Neuronal stem cell (in vitro differentiated cells): ENCODE measurements at regions not wholly inside any gene's neighbourhood (a gene's known extent, or its start where the extent isn't known, plus 50 kb on each side); places are given as distances from the start of the nearest gene placed in this dataset.
A peak's percentile ranks its signal among the peaks of the same experiment; 100 is the strongest.

ENCODE experiments used
- DNase-seq: peaks from one replicate; pipeline ENCODE4 v3.0.0-alpha.2; 2013; ENCODE audit warnings: low spot score
- H2AFZ ChIP-seq: one replicate; pipeline ENCODE4 v1.6.1; 2013; ENCODE audit warnings: mild to moderate bottlenecking, low read length, inconsistent platforms
- H2AK5ac ChIP-seq: 2 replicates; pipeline ENCODE4 v1.6.1; 2013; ENCODE audit warnings: low read depth, mild to moderate bottlenecking, inconsistent platforms, low read length, moderate library complexity, mixed read lengths
- H2BK120ac ChIP-seq: 2 replicates; pipeline ENCODE4 v1.6.1; 2013; ENCODE audit warnings: low read depth, mild to moderate bottlenecking, inconsistent platforms, low read length, moderate library complexity, mixed read lengths
- H2BK12ac ChIP-seq: one replicate; pipeline ENCODE4 v1.6.1; 2013; ENCODE audit warnings: low read length, inconsistent platforms
- H2BK15ac ChIP-seq: 2 replicates; pipeline ENCODE4 v1.6.1; 2013; ENCODE audit warnings: mild to moderate bottlenecking, low read length, inconsistent platforms, mixed read lengths
- H2BK5ac ChIP-seq: one replicate; pipeline ENCODE4 v1.6.1; 2013; ENCODE audit warnings: inconsistent platforms, mild to moderate bottlenecking, low read length, moderate library complexity
- H3K14ac ChIP-seq: one replicate; pipeline ENCODE4 v1.6.1; 2013; ENCODE audit warnings: low read length, inconsistent platforms
- H3K18ac ChIP-seq: 2 replicates; pipeline ENCODE4 v1.6.1; 2013; ENCODE audit warnings: low read length, inconsistent platforms
- H3K23ac ChIP-seq: 2 replicates; pipeline ENCODE4 v1.6.1; 2013; ENCODE audit warnings: low read depth, mild to moderate bottlenecking, mixed read lengths, low read length, inconsistent platforms; ENCODE audit not compliant: poor library complexity
- H3K27ac ChIP-seq: replicated peaks from 3 replicates; pipeline ENCODE4 v1.5.1; 2013; ENCODE audit warnings: low read length, inconsistent platforms
- H3K27me3 ChIP-seq, 3 experiments: 2 replicates each; pipeline ENCODE4 v1.6.1; 2013; ENCODE audit warnings: low read length in 3 of 3, mild to moderate bottlenecking in 2 of 3, inconsistent platforms in 1 of 3, low read depth in 1 of 3, mixed read lengths in 1 of 3, moderate library complexity in 1 of 3; ENCODE audit not compliant: control insufficient read depth in 3 of 3, insufficient read depth in 3 of 3
- H3K36me3 ChIP-seq, 2 donors: replicated peaks in 1 of 2; 2 replicates each; pipeline ENCODE4 v1.6.1; 2013; ENCODE audit warnings: low read length in 2 of 2; ENCODE audit not compliant: control insufficient read depth in 2 of 2, insufficient read depth in 2 of 2
- H3K4ac ChIP-seq: 2 replicates; pipeline ENCODE4 v1.6.1; 2013; ENCODE audit warnings: inconsistent platforms, mild to moderate bottlenecking, low read length, moderate library complexity
- H3K4me1 ChIP-seq, 2 donors: 1 replicate in 1 of 2; 2 replicates in 1 of 2; pipeline ENCODE4 v1.6.1; 2013; ENCODE audit warnings: low read length in 2 of 2, low read depth in 1 of 2; ENCODE audit not compliant: control insufficient read depth in 2 of 2, insufficient read depth in 1 of 2
- H3K4me2 ChIP-seq: one replicate; pipeline ENCODE4 v1.6.1; 2013; ENCODE audit warnings: mild to moderate bottlenecking, low read length, inconsistent platforms; ENCODE audit not compliant: insufficient read depth, poor library complexity, severe bottlenecking
- H3K4me3 ChIP-seq, 2 donors: 2 replicates each; pipeline ENCODE4 v1.5.1; 2013; ENCODE audit warnings: low read length in 2 of 2, mild to moderate bottlenecking in 2 of 2, inconsistent platforms in 1 of 2, moderate library complexity in 1 of 2
- H3K79me1 ChIP-seq: one replicate; pipeline ENCODE4 v1.6.1; 2013; ENCODE audit warnings: low read depth, mild to moderate bottlenecking, inconsistent platforms, low read length, moderate library complexity
- H3K9ac ChIP-seq: one replicate; pipeline ENCODE4 v1.6.1; 2013; ENCODE audit warnings: mild to moderate bottlenecking, low read depth, low read length, inconsistent platforms; ENCODE audit not compliant: poor library complexity
- H3K9me3 ChIP-seq, 2 donors: replicated peaks in 1 of 2; 2 replicates each; pipeline versions ENCODE3 to v1.6.1; 2013; ENCODE audit warnings: low read length in 2 of 2, mild to moderate bottlenecking in 2 of 2, inconsistent platforms in 1 of 2, low read depth in 1 of 2, mixed read lengths in 1 of 2, moderate library complexity in 1 of 2; ENCODE audit not compliant: control insufficient read depth in 2 of 2, insufficient read depth in 1 of 2
- H4K8ac ChIP-seq: one replicate; pipeline ENCODE4 v1.6.1; 2013; ENCODE audit warnings: low read depth, mild to moderate bottlenecking, inconsistent platforms, low read length, moderate library complexity
- H4K91ac ChIP-seq: one replicate; pipeline ENCODE4 v1.6.1; 2013; ENCODE audit warnings: low read length, low read depth, mild to moderate bottlenecking, inconsistent platforms; ENCODE audit not compliant: poor library complexity
- WGBS, 2 donors: extraction: QIAGEN DNeasy Blood & Tissue Kit; methylation state at CpG; one replicate each; pipeline ENCODE4 v1.1.7; 2013; ENCODE audit warnings: missing lambda C conversion rate in 2 of 2, mixed read lengths in 1 of 2; ENCODE audit not compliant: insufficient read length in 2 of 2, insufficient replicate concordance in 1 of 2; ENCODE audit errors: extremely low coverage in 2 of 2; 5-methylcytosine and 5-hydroxymethylcytosine counted together

GRCh38 chr2:12314127-12314760, 402.5 kb upstream of the TRIB2 start:
- H3K14ac ChIP-seq = no peak overlapping the region
- H3K4ac ChIP-seq = no peak overlapping the region
- no peak overlapping the region for H2AK5ac ChIP-seq
- H2AFZ ChIP-seq = peak overlapping the region; percentile 75
- no peak overlapping the region for H2BK120ac ChIP-seq
- DNase-seq = no peak
- no peak overlapping the region for H3K23ac ChIP-seq
- H3K4me1 ChIP-seq = peaks cover 11 to 18% of the 10 kb centered on the region in 2 donors
- H3K27me3 ChIP-seq = no peaks in the 10 kb centered on the region
- H2BK5ac ChIP-seq = no peak overlapping the region
- H2BK15ac ChIP-seq = no peak overlapping the region
- no peak overlapping the region for H3K27ac ChIP-seq
- no peak overlapping the region for H2BK12ac ChIP-seq
- no CpG with 5 or more reads among the region's 8 CpGs for WGBS, 2 donors
- no peak overlapping the region for H3K18ac ChIP-seq
- no peaks in the 10 kb centered on the region for H3K79me1 ChIP-seq
- no peak overlapping the region for H4K8ac ChIP-seq
- H4K91ac ChIP-seq = no peak overlapping the region
- H3K36me3 ChIP-seq = no peaks in the 10 kb centered on the region
- H3K4me2 ChIP-seq = no peak overlapping the region
- H3K9me3 ChIP-seq = peaks cover 0 to 5% of the 10 kb centered on the region in 2 donors
- no peak overlapping the region for H3K9ac ChIP-seq
- H3K4me3 ChIP-seq = no peak overlapping the region

GRCh38 chr2:12315224-12315623, 401.5 kb upstream of the TRIB2 start:
- Histone ChIP-seq H3K4me2 (no peak overlapping the region), H3K4ac (no peak overlapping the region), H2BK12ac (no peak overlapping the region), H2AFZ (no peak overlapping the region), H4K8ac (no peak overlapping the region), H2BK5ac (no peak overlapping the region), H3K9me3 (peaks cover 0 to 5% of the 10 kb centered on the region in 2 donors), H3K14ac (no peak overlapping the region), H2BK15ac (no peak overlapping the region), H3K27ac (no peak overlapping the region), H3K79me1 (no peaks in the 10 kb centered on the region), H3K18ac (no peak overlapping the region), H2AK5ac (no peak overlapping the region), H3K27me3 (no peaks in the 10 kb centered on the region), H3K4me1 (peaks cover 11 to 18% of the 10 kb centered on the region in 2 donors), H4K91ac (no peak overlapping the region), H3K4me3 (no peak overlapping the region), H2BK120ac (no peak overlapping the region), H3K9ac (no peak overlapping the region), H3K36me3 (no peaks in the 10 kb centered on the region), H3K23ac (no peak overlapping the region)
- WGBS, 2 donors = no CpG with 5 or more reads among the region's 3 CpGs
- no peak for DNase-seq

- no CpG with 5 or more reads among the region's 3 CpGs for WGBS, 2 donors
- Histone ChIP-seq H3K4me3 (no peak overlapping the region), H3K4me1 (peaks cover 11 to 18% of the 10 kb centered on the region in 2 donors), H2BK5ac (no peak overlapping the region), H4K8ac (no peak overlapping the region), H3K4ac (no peak overlapping the region), H3K36me3 (no peaks in the 10 kb centered on the region), H2BK120ac (no peak overlapping the region), H3K23ac (no peak overlapping the region), H3K9ac (no peak overlapping the region), H2AK5ac (no peak overlapping the region), H3K27ac (no peak overlapping the region), H3K14ac (no peak overlapping the region), H2BK12ac (no peak overlapping the region), H4K91ac (no peak overlapping the region), H3K27me3 (no peaks in the 10 kb centered on the region), H3K79me1 (no peaks in the 10 kb centered on the region), H3K9me3 (peaks cover 0 to 5% of the 10 kb centered on the region in 2 donors), H3K18ac (no peak overlapping the region), H3K4me2 (no peak overlapping the region), H2BK15ac (no peak overlapping the region), H2AFZ (no peak overlapping the region)
- DNase-seq = no peak
Observed at GRCh38 chr2:12316476-12316875, 400.3 kb upstream of the TRIB2 start.

- peaks cover 0 to 5% of the 10 kb centered on the region in 2 donors for H3K9me3 ChIP-seq
- no CpG with 5 or more reads among the region's 3 CpGs for WGBS, 2 donors
- H2AFZ ChIP-seq = no peak overlapping the region
- no peak overlapping the region for H2BK15ac ChIP-seq
- no peak overlapping the region for H4K91ac ChIP-seq
- H2AK5ac ChIP-seq = no peak overlapping the region
- H3K27ac ChIP-seq = no peak overlapping the region
- no peak overlapping the region for H3K4ac ChIP-seq
- no peak overlapping the region for H3K4me2 ChIP-seq
- H3K23ac ChIP-seq = no peak overlapping the region
- H2BK5ac ChIP-seq = no peak overlapping the region
- H3K14ac ChIP-seq = no peak overlapping the region
- H4K8ac ChIP-seq = no peak overlapping the region
- H3K36me3 ChIP-seq = no peaks in the 10 kb centered on the region
- no peaks in the 10 kb centered on the region for H3K79me1 ChIP-seq
- H3K4me1 ChIP-seq = peaks cover 11 to 18% of the 10 kb centered on the region in 2 donors
- H3K9ac ChIP-seq = no peak overlapping the region
- no peak overlapping the region for H2BK12ac ChIP-seq
- H3K4me3 ChIP-seq = no peak overlapping the region
- no peaks in the 10 kb centered on the region for H3K27me3 ChIP-seq
- H3K18ac ChIP-seq = no peak overlapping the region
- no peak overlapping the region for H2BK120ac ChIP-seq
- no peak for DNase-seq
Observed at GRCh38 chr2:12317286-12317685, 399.4 kb upstream of the TRIB2 start.
